Liver (tissue), 7 donors: ENCODE measurements at regions not wholly inside any gene's neighbourhood (a gene's known extent, or its start where the extent isn't known, plus 50 kb on each side); places are given as distances from the start of the nearest gene placed in this dataset.

Experiments
- DNase-seq: peaks from one replicate; pipeline ENCODE4 v3.0.0-alpha.2; 2017; ENCODE audit warnings: low spot score
- H3K27ac ChIP-seq, 2 donors: one replicate each; pipeline ENCODE4 v1.7.0; 2013; ENCODE audit warnings: inconsistent platforms in 2 of 2, low read length in 2 of 2, control low read depth in 1 of 2, low read depth in 1 of 2, mild to moderate bottlenecking in 1 of 2
- H3K27me3 ChIP-seq, 4 donors: one replicate each; pipeline versions ENCODE4 v1.6.1 to v1.7.0; 2013; ENCODE audit warnings: low read length in 3 of 4, inconsistent platforms in 1 of 4, mild to moderate bottlenecking in 1 of 4, moderate library complexity in 1 of 4; ENCODE audit not compliant: control insufficient read depth in 4 of 4, insufficient read depth in 4 of 4
- H3K36me3 ChIP-seq, 4 donors: one replicate each; pipeline versions ENCODE4 v1.6.1 to v1.7.0; 2013; ENCODE audit warnings: low read length in 3 of 4, mild to moderate bottlenecking in 3 of 4, low read depth in 1 of 4, moderate library complexity in 1 of 4; ENCODE audit not compliant: control insufficient read depth in 4 of 4, insufficient read depth in 3 of 4
- H3K4me1 ChIP-seq, 4 donors: one replicate each; pipeline versions ENCODE4 v1.6.1 to v1.7.0; 2013; ENCODE audit warnings: low read length in 3 of 4, mild to moderate bottlenecking in 3 of 4, moderate library complexity in 1 of 4; ENCODE audit not compliant: control insufficient read depth in 4 of 4, insufficient read depth in 4 of 4
- H3K4me3 ChIP-seq, 3 donors: one replicate each; pipeline versions ENCODE4 v1.6.1 to v1.7.0; 2013; ENCODE audit warnings: low read length in 3 of 3, control low read depth in 1 of 3, low read depth in 1 of 3, mild to moderate bottlenecking in 1 of 3
- H3K9ac ChIP-seq, 2 donors: one replicate each; pipeline ENCODE4 v1.7.0; 2013; ENCODE audit warnings: low read length in 2 of 2, mild to moderate bottlenecking in 2 of 2, moderate library complexity in 2 of 2, control low read depth in 1 of 2, low read depth in 1 of 2
- H3K9me3 ChIP-seq, 4 donors: one replicate each; pipeline versions ENCODE4 v1.6.1 to v1.7.0; 2013; ENCODE audit warnings: low read length in 3 of 4; ENCODE audit not compliant: control insufficient read depth in 4 of 4
- ATF3 ChIP-seq: IDR thresholded peaks from 2 replicates; pipeline ENCODE4 v1.6.1; 2016; ENCODE audit warnings: antibody characterized with exemption
- EGR1 ChIP-seq, 2 donors: IDR thresholded peaks; 2 replicates each; pipeline ENCODE4 v1.6.1; 2016 to 2018; ENCODE audit warnings: antibody characterized with exemption in 2 of 2, low read depth in 2 of 2
- FOXA1 ChIP-seq: IDR thresholded peaks from 2 replicates; pipeline ENCODE4 v1.6.1; 2016; ENCODE audit warnings: antibody characterized with exemption
- FOXA2 ChIP-seq: IDR thresholded peaks from 2 replicates; pipeline ENCODE4 v1.6.1; 2016; ENCODE audit warnings: antibody characterized with exemption
- GABPA ChIP-seq, 2 donors: IDR thresholded peaks in 1 of 2; conservative IDR thresholded peaks in 1 of 2; 2 replicates each; pipeline ENCODE4 v1.6.1; 2016; ENCODE audit warnings: antibody characterized with exemption in 2 of 2, mild to moderate bottlenecking in 1 of 2, moderate library complexity in 1 of 2
- HNF4A ChIP-seq, 2 donors: conservative IDR thresholded peaks; 2 replicates each; pipeline ENCODE4 v1.6.1; 2016; ENCODE audit warnings: antibody characterized with exemption in 2 of 2, mild to moderate bottlenecking in 2 of 2
- HNF4G ChIP-seq: IDR thresholded peaks from 2 replicates; pipeline ENCODE4 v1.6.1; 2016; ENCODE audit warnings: antibody characterized with exemption
- JUND ChIP-seq, 2 donors: IDR thresholded peaks; 2 replicates each; pipeline ENCODE4 v1.6.1; 2016; ENCODE audit warnings: antibody characterized with exemption in 2 of 2
- RAD21 ChIP-seq, 2 donors: IDR thresholded peaks; 2 replicates each; pipeline ENCODE4 v1.6.1; 2016; ENCODE audit warnings: antibody characterized with exemption in 2 of 2, mild to moderate bottlenecking in 2 of 2
- REST ChIP-seq: IDR thresholded peaks from 2 replicates; pipeline ENCODE4 v1.6.1; 2016; ENCODE audit warnings: antibody characterized with exemption, mild to moderate bottlenecking
- SP1 ChIP-seq: IDR thresholded peaks from 2 replicates; pipeline ENCODE4 v1.6.1; 2018; ENCODE audit warnings: antibody characterized with exemption, mild to moderate bottlenecking
- TAF1 ChIP-seq: conservative IDR thresholded peaks from 2 replicates; pipeline ENCODE4 v1.6.1; 2016; ENCODE audit warnings: antibody characterized with exemption, mild to moderate bottlenecking
- YY1 ChIP-seq: IDR thresholded peaks from 2 replicates; pipeline ENCODE4 v1.6.1; 2016; ENCODE audit warnings: antibody characterized with exemption, mild to moderate bottlenecking
- ZBTB33 ChIP-seq: IDR thresholded peaks from 2 replicates; pipeline ENCODE4 v1.6.1; 2016; ENCODE audit warnings: antibody characterized with exemption
- WGBS: extraction: QIAGEN DNeasy Blood & Tissue Kit; methylation state at CpG from one replicate; pipeline ENCODE4 v1.1.7; 2013; 5-methylcytosine and 5-hydroxymethylcytosine counted together
- donor health status: healthy.
- donor health status: healthy.
- donor health status: healthy.
- donor health status: healthy.

GRCh38 chr2:236464140-236464539, 105.5 kb upstream of the ACKR3 start:
- H3K4me1 ChIP-seq = no peaks in the 10 kb centered on the region
- H3K27me3 ChIP-seq = no peaks in the 10 kb centered on the region
- peaks cover 0 to 8% (median 1%) of the 10 kb centered on the region in 4 donors for H3K9me3 ChIP-seq
- TF ChIP-seq ATF3 = no peak
- TF ChIP-seq RAD21 (IDR thresholded peaks at IDR 0.05) = no peak
- no peak for TF ChIP-seq JUND (IDR thresholded peaks at IDR 0.05)
- no peak for TF ChIP-seq ZBTB33
- TF ChIP-seq EGR1 (IDR thresholded peaks at IDR 0.05; ENCODE audit: low read depth in 2 of 2) = no peak
- TF ChIP-seq YY1 = no peak
- TF ChIP-seq SP1 = no peak
- no peak for TF ChIP-seq HNF4G
- TF ChIP-seq TAF1 = no peak
- no peak for TF ChIP-seq GABPA (IDR thresholded peaks at IDR 0.05 in 1 of 2, conservative IDR thresholded peaks at IDR 0.05 in 1 of 2)
- TF ChIP-seq FOXA2 = no peak
- no peak for TF ChIP-seq HNF4A (conservative IDR thresholded peaks at IDR 0.05)
- TF ChIP-seq FOXA1 = no peak
- whole genome bisulfite sequencing = 95% methylated on average over 1 of the region's 1 CpG
- no peak for DNase-seq
- no peak overlapping the region for H3K9ac ChIP-seq
- no peaks in the 10 kb centered on the region for H3K36me3 ChIP-seq
- H3K4me3 ChIP-seq = no peak overlapping the region
- H3K27ac ChIP-seq = no peak overlapping the region

- H3K9me3 ChIP-seq = no peaks in the 10 kb centered on the region
- H3K9ac ChIP-seq = no peak overlapping the region
- no peak overlapping the region for H3K27ac ChIP-seq
- no peaks in the 10 kb centered on the region for H3K27me3 ChIP-seq
- no peak for DNase-seq
- TF ChIP-seq REST (no peak), TAF1 (no peak)
- 85% methylated on average over 9 of the region's 9 CpGs for WGBS
- H3K36me3 ChIP-seq = no peaks in the 10 kb centered on the region
- H3K4me1 ChIP-seq = no peaks in the 10 kb centered on the region
- no peak overlapping the region for H3K4me3 ChIP-seq
Measured at GRCh38 chr2:236472720-236473495, 96.7 kb upstream of the ACKR3 start.
